ENCODE measurements at regions not wholly inside any gene's neighbourhood (a gene's known extent, or its start where the extent isn't known, plus 50 kb on each side); places are given as distances from the start of the nearest gene placed in this dataset.

DNA sequence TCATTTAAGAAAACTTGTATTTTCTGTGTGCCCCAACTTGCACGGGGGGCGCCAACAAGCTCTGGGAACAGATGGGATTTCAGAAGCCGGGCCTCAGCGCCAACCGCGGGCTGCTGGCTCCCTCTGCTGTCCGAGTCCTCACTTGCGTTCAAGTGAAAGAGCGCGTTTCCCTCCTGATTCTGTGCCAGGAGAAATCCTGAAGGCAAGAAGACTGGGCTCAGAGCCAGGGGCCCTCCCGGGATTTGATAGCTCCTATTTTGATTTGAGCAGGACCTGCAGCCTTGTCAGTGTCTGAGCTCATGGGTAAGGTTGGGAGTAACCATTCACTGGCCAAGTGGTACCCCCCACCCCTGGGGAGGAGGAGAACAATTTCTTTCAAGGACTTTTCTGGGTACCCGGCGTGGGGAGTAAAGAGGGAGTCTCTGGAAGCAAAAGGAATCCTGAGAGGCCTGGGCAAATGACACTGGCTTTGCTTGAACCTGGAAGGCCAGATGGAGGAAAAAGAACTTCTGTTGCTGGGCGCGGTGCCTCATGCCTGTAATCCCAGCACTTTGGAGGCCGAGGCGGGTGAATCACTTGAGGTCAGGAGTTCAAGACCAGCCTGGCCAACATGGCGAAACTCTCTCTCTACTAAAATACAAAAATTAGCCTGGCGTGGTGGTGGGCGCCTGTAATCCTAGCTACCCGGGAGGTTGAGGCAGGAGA, 179.0 kb upstream of the RGS6 start (continued):
- TF ChIP-seq, protein P1, sequence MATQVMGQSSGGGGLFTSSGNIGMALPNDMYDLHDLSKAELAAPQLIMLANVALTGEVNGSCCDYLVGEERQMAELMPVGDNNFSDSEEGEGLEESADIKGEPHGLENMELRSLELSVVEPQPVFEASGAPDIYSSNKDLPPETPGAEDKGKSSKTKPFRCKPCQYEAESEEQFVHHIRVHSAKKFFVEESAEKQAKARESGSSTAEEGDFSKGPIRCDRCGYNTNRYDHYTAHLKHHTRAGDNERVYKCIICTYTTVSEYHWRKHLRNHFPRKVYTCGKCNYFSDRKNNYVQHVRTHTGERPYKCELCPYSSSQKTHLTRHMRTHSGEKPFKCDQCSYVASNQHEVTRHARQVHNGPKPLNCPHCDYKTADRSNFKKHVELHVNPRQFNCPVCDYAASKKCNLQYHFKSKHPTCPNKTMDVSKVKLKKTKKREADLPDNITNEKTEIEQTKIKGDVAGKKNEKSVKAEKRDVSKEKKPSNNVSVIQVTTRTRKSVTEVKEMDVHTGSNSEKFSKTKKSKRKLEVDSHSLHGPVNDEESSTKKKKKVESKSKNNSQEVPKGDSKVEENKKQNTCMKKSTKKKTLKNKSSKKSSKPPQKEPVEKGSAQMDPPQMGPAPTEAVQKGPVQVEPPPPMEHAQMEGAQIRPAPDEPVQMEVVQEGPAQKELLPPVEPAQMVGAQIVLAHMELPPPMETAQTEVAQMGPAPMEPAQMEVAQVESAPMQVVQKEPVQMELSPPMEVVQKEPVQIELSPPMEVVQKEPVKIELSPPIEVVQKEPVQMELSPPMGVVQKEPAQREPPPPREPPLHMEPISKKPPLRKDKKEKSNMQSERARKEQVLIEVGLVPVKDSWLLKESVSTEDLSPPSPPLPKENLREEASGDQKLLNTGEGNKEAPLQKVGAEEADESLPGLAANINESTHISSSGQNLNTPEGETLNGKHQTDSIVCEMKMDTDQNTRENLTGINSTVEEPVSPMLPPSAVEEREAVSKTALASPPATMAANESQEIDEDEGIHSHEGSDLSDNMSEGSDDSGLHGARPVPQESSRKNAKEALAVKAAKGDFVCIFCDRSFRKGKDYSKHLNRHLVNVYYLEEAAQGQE (IDR thresholded peaks at IDR 0.05; ENCODE audit: borderline replicate concordance) = peak; percentile 86
- TF ChIP-seq, protein P1 (CRISPR knock-in tag; IDR thresholded peaks at IDR 0.05; ENCODE audit: low read depth) = no peak
- no peak for TF ChIP-seq PTRF (tag; IDR thresholded peaks at IDR 0.05)

Data from K562 (cell line).